ENCODE measurements at regions not wholly inside any gene's neighbourhood (a gene's known extent, or its start where the extent isn't known, plus 50 kb on each side); places are given as distances from the start of the nearest gene placed in this dataset.
"Not testable (repeated sequence)": the region's sequence is repeated elsewhere in the genome, so short reads cannot be mapped to it uniquely, and the experiment has no call there.

DNA sequence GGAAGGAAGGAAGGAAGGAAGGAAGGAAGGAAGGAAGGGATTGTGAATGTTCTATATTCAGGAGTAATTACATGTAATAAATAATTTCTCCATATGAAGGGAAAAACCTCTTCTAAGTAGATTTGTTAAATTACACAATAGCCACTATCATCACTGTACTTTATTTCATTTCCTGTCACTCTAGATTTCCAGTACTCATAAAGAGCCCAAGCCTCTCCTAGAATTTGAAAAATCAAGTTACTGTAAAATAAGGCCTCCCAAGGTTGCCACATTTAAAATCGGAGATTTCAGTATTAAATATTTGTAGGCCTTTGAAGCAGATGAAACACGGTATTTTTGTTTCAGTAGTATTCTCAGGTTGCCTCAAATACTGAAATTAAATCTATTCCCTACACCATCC, 499.0 kb downstream of the CDH10 start:
- no peak for DNase-seq

DNA sequence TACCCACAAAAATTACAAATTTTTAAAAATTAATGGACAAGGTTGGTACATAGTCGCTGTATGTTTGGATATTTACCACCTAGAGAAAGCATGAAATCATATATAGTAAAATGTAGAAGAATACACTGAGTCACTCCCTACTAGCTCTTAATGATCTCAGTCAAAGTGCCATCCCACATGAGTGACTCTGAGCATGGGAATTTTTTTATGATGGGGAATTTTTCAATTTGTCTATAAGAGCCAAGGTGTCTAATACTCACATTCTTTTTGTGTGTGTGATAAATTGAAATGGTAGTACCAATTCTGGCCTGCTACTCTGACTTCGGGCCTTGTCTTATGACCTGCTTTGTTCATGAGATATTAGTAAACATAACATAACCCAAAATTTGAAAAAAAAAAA, 483.2 kb downstream of the CDH10 start:
- DNase-seq, result no peak

DNA sequence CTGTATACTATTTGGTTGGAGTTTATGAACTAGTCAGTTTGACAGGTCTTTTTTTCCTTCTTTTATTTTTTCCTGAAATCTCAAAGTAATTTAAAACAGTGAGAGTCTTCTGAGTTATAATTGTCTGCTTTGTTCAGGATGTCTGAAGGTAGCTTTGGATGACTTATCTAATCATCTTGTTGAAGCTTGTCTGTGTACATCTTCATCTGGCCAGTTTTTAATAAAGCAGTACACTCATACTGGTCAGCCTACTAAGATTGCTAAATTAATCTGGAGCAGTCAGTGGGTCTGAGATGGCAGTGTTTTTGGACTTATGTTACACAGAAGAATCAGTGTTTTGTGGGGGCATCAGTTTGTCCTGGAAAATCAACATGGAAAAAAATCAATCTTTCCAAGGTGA, 482.4 kb downstream of the CDH10 start:
- no peak for DNase-seq

DNA sequence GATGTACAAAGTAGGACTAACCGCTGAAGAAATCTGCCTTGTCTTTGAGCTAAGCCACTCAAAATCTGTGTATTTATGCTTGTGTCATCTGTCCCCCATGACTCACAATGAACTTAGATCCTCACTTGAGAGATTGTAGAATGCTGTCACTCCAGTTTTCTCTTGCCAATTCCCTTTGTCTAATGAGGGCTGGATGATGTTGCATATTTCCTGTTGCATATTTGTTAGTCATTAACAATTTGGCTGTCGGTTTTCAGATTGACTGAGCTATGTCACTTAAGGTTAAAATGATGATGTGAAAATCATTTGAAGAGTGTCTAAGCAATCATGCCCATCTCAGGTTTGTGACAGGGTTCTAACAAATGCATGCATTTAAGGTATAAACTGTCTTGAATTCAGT, 481.7 kb downstream of the CDH10 start:
- no peak for DNase-seq

DNA sequence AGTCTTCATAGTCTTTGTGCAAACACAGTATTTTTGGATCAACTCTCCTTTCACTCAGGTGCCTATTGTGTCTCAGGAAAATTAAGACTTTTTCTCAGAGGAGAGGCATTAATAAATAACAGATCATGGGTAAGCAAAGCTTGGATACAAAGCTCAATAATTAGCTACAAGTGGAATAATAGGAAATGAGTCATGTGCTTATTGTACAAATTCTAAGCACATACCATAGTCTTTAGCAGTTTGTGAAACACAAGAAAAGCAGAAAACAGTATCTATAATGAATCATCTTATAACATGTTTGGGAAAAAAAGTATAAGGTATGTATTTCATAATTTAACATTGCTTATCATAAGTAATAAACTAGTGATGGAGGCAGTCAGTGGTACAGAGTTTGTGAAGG, 477.0 kb downstream of the CDH10 start:
- no peak for DNase-seq

DNA sequence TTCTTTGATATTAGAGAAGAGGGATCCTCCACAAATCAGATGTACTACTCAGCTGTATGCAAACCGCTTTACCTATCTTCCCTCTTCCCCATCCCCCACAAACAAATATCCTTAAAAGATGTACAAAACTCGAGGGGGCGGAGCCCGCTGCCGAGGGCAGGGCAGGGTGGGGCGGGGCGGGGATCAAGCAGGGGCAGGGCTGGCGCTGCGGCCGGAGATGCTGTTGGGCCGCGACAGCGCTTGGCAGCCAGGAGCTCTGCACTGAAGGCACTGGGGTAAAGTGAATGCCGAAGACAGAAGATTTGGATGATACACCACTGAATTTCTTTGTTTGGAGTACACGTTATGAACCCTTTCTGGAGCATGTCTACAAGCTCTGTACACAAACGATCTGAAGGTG, 474.8 kb downstream of the CDH10 start:
- no peak for DNase-seq

DNA sequence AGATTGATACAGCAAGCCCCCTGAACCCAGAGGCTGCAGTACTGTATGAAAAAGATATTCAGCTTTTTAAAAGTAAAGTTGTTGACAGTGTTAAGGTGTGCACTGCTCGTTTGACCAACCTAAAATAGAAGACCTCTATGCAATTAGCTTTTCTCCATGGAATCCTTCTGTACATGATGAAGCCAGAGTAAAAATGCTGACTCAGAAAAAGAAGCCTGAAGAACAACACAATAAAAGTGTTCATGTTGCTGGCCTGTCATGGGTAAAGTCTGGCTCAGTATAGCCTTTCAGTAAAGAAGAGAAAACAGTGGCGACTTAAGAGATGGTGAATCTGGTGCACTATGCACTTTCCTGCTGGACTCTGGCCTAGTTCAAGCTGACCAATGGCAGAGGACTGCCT, 473.8 kb downstream of the CDH10 start:
- not testable (repeated sequence) for DNase-seq

DNA sequence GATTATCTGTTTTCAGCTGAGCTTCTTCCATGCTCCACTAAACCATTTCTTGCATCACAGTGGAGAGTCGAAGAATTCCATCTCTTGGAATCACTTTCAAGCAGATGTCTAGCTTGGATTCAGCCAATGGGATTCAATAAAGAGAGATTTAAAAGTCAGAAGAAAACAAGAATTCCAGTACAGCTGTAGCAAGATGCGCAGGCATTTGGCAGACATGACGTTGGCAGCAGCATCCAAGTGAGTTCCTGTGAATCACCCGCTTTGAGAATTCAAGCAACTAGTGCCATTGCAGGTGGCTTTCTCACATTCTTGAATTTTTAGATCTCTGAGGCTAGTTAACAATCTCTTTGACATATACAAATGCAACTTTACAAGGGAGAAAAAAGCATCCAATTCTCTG, 467.0 kb downstream of the CDH10 start:
- no peak for DNase-seq

DNA sequence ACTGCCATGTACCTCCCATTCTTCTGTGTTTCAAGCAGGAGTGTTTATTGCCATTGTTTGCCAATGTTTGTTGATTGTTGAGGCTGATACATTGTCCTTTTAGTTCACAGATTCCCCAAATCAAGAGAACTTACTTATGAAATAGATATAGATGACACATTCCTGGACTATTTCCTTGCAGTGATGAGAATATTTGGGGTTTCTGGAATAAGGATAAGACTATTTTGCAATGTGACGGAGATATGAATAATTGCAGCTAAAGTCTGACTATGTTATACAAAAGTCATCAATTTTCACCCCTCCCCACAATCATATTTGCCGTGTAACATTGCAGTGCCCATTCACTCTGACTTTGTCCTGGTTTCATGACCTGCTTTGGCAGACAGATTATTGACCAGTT, 460.8 kb downstream of the CDH10 start:
- DNase-seq, result no peak

DNA sequence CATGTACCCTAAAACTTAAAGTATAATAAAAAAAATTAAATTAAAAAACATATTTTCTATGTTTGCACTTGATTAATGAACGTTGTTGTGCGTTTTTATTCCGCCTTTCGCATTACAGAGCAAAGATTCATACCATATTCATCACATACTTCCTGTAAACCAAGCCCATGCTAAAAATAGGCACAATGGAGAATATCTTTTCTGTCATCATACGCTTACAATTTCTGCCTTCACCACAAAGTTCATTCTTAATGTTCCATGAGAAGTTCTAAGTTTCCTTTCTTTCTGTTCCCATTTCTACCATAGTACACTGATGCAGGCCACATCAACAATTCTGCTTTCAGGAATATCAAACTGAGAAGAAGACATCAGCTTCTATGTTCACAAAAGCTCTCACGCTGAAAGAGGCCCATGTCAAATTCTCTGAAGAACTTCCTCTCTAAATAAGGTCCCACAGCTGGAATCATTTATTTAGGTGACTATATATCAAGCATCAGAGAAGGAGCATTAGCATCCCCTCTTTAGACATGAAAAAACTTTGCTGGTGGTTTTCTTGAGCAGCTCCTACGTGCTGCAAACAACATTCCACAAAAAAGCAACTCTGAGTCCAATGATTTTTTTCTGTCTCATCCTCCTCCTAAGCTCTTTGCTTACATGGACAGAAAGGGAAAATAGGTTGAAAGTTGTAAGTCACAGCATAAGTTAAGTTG, 456.4 kb downstream of the CDH10 start:
- no peak for DNase-seq

DNA sequence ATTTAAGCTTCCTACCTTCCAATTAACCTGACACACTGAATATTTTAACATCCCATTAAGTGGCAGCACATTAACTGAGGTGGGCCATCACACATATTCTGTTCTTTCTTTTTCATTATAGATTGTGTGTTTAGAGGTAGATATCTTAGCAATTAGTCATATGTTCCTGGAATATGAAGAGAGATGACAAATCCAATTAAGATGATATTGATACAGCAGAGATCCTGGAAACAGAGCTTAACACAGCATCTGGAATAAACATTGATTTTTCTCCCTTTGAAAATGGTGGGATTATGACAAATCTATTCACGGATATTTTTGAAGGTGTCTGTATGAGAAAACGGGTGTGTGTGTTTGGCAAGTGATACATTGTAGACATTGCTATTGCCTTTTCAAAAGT, 448.0 kb downstream of the CDH10 start:
- DNase-seq, result no peak

DNA sequence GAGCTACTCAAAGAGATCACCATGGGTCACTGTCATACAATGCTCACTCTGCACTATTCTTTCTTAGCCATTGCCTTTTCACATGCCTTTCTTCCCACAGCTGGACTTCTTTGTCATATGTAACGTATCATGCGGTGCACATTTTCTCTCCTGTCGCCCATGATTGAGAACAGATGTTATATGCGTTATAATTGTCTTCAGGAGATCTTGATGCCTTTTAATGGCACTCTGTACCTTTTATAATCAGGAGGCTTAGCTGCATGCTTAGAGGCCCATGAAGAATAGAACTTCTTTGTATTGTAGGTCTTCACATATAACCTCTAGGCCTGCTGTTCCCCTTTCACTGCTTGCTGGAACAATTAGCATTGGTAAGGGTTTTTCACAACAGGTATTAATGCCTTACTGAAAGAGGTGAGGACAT, 436.1 kb downstream of the CDH10 start:
- DNase-seq, result no peak

DNA sequence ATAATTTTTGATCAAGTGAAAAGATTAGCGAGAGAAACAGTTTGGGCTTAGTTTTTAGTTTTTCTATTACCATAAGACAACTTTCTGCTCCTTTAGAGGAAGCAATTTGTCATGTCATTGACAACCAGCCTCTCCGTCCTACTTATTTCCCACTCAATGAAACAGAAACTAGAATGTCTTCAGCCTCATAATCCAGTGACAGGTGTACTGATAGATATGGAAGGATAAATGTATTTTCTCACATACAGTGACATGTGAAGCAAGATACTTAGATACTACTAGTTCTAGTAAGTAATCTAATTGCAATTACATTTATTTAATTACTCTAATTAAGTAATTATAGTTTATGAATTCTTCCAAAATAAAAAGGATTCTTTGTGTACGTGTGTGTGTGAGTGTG, 429.7 kb downstream of the CDH10 start:
- no peak for DNase-seq

DNA sequence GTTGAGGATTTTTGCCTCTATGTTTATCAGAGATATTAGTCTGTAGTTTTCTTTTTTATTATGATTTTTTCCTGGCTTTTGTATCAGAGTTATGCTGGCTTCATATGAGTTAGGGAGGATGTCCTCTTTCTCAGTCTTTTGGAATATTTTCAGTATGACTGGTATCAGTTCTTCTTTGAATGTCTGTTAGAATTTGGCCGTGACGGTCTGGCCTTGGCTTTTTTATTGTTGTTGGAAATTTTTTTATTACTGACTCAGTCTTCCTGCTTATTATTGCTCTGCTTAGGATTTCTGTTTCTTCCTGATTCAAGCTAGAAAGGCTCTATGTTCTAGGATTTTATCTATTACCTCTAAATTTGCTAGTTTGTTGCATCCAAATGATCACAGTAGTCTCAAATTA, 421.9 kb downstream of the CDH10 start:
- DNase-seq, result no peak

DNA sequence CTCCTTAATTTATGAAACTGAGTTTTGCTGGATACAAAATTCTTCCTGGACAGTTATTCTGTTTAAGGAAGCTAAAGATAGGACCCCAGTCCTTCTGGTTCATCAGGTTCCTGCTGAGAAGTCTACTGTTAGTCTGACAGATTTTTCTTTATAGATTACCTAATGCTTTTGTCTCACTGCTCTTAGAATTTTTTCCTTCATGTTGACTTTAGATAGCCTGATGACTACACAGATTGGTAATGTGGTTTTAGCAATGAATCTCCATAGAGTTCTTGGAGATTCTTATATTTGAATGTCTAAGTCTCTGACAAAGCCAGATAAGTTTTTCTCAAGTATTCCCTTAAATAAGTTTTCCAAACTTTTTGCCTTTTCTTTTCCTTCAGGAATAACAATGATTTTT, 419.7 kb downstream of the CDH10 start:
- DNase-seq, result no peak

DNA sequence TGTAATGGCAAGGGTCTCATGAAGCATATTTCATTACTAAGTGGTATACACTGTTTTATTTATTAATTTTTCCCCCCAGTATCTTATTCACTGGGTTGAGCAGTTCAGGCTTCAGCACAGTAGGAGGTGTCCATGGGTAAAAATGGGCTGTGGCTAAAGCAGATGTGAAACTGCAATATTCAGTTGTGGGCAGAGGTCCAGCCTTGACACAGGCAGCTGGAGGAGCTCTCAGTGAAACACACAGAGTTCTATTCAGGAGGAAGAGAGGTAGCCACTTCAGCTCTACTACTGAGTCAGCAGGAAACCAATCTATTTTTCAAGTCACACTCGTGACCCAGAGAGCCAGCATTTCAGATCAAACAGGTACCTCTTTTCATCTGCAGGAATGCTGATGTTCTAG, 418.3 kb downstream of the CDH10 start:
- DNase-seq, result no peak

DNA sequence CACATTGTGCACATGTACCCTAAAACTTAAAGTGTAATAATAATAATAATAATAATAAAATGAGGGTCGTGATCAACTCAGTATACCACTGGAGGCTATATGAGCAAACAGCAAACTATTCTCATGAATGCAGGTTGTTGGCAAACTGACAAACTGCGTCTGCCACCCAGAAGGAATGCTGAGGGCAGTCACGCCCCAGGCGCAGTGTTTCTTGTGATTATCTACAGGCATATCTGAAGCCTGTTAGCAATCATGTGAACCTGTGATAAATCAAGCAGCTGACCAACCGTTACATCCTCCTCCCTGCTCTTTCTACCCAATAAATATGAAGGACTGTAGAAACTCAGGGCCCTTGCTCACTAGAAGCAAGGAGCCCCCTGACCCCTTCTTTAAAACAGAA, 416.9 kb downstream of the CDH10 start:
- DNase-seq, result not testable (repeated sequence)

DNA sequence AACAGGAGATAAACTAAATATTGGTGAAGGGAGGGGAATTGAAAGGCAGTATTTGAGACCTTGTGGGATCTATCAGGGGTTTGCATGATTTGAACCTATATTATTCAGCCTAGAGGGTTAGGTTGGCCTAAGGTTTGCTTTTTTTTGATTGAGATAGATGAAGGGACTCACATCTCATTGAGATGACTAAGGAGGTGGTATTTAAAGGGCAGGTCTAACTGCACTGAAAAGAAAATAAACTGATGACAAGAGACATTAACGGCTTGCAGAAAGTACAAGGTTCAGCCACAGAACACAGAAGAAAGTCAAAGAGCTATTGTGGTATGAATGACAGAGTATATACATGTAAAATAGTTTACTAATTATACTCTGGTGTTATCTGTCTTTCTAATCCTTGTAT, 412.7 kb downstream of the CDH10 start:
- DNase-seq, result no peak

DNA sequence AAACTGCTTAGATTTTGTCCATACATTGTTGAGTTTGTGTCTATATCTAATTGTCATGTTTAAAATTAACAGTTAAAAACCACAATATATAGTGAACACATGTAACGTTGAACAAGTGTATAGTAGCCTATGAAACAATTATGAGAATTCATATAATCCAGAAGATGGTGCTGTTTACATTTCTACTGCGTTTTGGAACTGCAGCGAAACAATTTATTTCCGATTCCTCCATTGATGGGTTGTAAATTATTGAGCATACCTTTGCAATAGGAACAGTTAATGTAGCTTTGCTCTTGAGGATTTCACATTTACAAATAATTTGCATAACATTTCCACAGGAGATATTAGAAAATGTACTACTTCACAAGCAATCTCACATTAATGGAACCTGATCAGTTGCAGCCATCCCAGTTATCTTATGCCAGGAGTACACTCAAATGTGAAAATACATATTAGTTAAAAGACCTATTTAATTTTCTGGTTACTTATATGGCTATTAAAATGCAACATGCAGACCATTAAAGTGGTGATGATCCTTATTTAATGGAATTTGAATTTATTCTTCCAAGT, 411.8 kb downstream of the CDH10 start:
- no peak for DNase-seq

DNA sequence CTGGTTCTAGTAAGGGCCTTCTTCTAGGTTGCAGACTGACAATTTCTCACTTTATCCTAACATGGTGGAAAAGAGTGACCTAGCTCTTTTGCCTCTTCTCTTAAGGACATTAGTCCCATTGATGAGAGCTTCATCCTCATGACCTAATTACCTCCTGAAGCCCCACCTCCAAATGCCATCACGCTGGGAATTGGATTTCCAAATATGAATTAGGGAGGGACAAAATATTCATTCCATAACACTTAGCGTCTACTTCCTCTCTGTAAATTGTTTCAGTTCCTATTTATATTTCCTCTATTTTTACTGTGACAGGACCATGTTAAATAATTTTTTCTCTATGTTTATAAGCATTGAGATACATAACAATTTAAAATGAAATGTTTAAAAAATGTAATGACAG, 408.8 kb downstream of the CDH10 start:
- DNase-seq, result no peak

DNA sequence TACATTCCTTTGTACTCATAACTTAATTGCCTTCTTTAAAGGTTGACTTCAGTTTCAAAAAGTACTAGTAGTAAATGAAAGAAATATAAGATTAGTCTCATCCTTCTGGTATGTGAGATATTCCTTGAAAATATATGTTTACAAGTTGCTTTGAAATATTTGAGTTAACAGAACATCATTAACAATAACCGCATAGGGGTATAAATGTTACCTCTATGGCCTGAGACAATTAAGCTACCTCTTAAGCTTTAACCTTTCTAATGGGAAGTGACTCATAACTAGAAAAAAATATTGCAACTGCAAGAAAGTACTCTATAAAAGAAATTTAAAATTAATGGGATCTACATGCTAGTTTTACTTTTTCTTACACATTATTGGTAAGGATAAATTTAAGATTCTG, 399.0 kb downstream of the CDH10 start:
- DNase-seq, result no peak

DNA sequence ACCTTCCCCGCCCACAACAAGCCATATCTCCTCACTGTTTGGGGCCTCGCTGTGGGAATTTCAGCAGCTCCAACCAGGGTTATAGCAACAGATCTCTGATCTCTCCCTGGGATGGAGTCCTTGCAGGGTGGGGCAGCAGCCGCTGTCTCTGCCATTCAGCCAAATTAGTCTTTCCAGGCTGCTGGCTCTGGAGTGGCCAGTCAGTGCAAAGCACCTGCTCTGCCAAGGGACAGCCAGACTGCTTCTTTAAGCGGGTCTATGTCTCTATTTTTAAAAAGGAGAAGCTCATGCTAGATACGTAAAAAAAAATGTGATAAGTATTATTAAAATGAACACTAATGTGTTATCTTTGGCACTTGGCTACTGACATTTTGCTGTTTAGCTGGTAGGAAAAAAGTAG, 380.2 kb downstream of the CDH10 start:
- DNase-seq, result no peak

DNA sequence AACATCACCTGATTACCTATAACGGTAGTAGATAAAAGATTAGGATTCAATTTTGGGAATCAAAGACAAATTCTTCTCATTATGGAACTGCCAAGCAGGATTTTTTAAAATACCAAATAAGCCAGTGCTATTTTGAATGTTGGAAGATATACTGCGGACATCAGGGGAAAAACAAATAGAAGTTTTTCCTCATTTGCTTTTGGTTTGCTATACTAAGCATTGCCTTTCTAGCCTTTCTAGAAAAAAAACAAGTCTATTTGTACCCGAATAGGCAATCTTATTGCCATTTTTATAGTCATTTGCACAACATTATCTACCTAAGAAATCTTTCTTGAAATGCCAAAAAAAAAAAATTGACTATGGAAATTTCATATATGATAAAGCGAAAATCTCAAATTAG, 379.5 kb downstream of the CDH10 start:
- DNase-seq, result no peak

DNA sequence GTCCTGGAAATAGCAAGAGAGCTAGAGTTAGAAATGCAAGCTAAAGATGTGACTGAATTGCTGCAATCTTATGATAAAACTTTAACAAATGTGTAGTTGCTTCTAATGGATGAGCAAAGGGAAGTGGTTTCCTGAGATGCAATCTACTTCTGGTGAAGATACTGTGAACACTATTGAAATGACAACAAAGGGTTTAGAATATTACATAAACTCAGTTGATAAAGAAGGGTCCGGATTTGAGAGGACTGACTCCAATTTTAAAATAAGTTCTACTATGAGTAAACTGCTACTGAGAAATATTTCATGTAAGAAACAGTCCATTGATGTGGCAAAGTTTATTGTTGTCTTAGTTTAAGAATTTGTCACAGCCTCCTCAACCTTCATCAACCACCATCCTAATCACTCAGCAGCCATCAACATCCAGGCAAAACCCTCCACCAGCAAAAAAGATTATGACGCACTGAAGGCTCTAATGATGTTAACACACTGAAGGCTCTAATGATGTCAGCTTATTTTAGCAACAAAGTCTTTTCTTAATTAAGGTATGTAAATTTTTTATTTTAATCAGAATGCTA, 376.2 kb downstream of the CDH10 start:
- DNase-seq, result no peak

DNA sequence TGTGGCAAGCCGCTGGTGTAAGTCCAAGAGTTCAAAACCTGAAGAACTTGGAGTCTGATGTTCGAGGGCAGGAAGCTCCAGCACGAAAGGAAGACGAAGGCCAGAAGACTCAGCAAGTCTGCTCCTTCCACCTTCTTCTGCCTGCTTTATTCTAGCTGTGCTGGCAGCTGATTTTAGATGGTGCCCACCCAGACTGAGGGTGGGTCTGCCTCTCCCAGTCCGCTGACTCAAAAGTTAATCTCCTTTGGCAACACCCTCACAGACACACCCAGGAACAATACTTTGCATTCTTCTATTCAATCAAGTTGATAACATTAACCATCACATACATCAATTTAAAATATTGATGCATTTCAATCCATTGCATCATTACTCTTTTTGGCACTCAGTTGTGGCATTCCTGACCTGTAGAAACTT, 373.1 kb downstream of the CDH10 start:
- DNase-seq, result not testable (repeated sequence)

Measured in activated gamma-delta T cell (primary cell).